Stimulated activated naive B cell treated with anti-CD40 and anti-IgM and Interleukin-4, amounts not matched to agents 10 μg/mL and 1 μg/mL and 100 μg/mL, for 72 hours (primary cell): ENCODE measurements at regions not wholly inside any gene's neighbourhood (a gene's known extent, or its start where the extent isn't known, plus 50 kb on each side); places are given as distances from the start of the nearest gene placed in this dataset.
A peak's percentile ranks its signal among the peaks of the same experiment; 100 is the strongest.

Experiments used
- ATAC-seq, 2 donors: fragments of 150-1000 bp; cut with Tn5 transposase; replicated peaks; 2 replicates each; pipeline ENCODE4 v1.10.0; 2021; ENCODE audit warnings: moderate library complexity in 1 of 2
- DNase-seq: peaks from one replicate; pipeline ENCODE4 v3.0.0; 2021
- H3K27ac Mint-ChIP-seq: one replicate; pipeline ENCODE4 v1.8.0; 2022; ENCODE audit warnings: mild to moderate bottlenecking, mixed read lengths
- H3K27me3 Mint-ChIP-seq, 2 donors: one replicate each; pipeline ENCODE4 v1.8.0; 2022; ENCODE audit warnings: mixed read lengths in 2 of 2
- H3K36me3 Mint-ChIP-seq, 2 donors: one replicate each; pipeline ENCODE4 v1.8.0; 2022; ENCODE audit warnings: mixed read lengths in 2 of 2, mild to moderate bottlenecking in 1 of 2
- H3K4me1 Mint-ChIP-seq, 2 donors: one replicate each; pipeline ENCODE4 v1.8.0; 2022; ENCODE audit warnings: mixed read lengths in 2 of 2, mild to moderate bottlenecking in 1 of 2
- H3K4me3 Mint-ChIP-seq, 2 donors: one replicate each; pipeline ENCODE4 v1.8.0; 2022; ENCODE audit warnings: mild to moderate bottlenecking in 2 of 2, mixed read lengths in 2 of 2, moderate library complexity in 1 of 2
- H3K9me3 Mint-ChIP-seq, 2 donors: one replicate each; pipeline ENCODE4 v1.8.0; 2022; ENCODE audit warnings: mixed read lengths in 2 of 2, mild to moderate bottlenecking in 1 of 2

DNA sequence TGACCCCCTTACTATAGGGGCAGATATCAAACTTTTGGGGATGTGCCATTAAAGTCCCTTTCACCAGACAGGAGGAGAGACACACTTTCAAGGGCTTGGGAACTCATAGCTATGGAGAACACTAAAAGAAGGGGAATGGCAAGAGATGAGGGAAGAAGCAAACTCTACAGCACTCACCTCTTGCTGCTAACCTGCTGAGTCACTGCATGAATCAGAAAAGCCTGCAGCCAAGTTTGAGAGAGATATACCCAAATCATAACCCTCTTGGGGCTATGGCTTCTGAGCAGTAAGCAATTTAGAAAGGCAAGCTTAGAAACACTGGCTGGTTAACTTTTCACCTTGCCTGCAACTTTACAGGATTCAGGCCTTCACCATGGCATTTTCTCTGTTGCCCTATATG, 1028.0 kb downstream of the UQCRFS1 start:
- Mint-ChIP-seq H3K4me1 (no peaks in the 10 kb centered on the region), H3K27ac (no peak overlapping the region), H3K36me3 (no peaks in the 10 kb centered on the region), H3K27me3 (no peaks in the 10 kb centered on the region), H3K4me3 (no peak overlapping the region), H3K9me3 (peaks cover 0 to 4% of the 10 kb centered on the region in 2 donors)
- ATAC-seq (no peak), DNase-seq (no peak)

DNA sequence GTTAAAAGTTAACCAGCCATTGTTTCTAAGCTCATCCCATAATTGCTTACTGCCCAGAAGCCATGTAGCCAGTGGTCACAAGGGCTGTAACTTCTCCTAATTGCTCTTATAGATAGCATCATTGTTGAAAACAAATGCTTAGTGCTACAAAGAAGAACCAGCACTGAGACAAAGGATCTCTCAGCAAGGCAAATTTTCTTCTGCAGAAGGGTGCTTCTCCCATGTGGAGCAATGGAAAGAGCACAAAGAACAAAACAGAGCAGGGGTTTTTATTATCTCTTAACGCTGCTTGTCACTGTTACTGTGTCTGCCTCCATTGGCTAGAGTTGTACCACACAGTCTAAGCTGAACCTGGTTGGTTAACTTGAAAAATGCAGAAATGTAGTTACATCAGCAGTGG, 1036.8 kb downstream of the UQCRFS1 start:
- ATAC-seq, result no peak
- peaks cover 16 to 36% of the 10 kb centered on the region in 2 donors for H3K9me3 Mint-ChIP-seq
- H3K36me3 Mint-ChIP-seq, result no peaks in the 10 kb centered on the region
- H3K27ac Mint-ChIP-seq, result no peak overlapping the region
- no peak for DNase-seq
- H3K27me3 Mint-ChIP-seq, result no peaks in the 10 kb centered on the region
- no peak overlapping the region for H3K4me3 Mint-ChIP-seq
- H3K4me1 Mint-ChIP-seq, result no peaks in the 10 kb centered on the region

DNA sequence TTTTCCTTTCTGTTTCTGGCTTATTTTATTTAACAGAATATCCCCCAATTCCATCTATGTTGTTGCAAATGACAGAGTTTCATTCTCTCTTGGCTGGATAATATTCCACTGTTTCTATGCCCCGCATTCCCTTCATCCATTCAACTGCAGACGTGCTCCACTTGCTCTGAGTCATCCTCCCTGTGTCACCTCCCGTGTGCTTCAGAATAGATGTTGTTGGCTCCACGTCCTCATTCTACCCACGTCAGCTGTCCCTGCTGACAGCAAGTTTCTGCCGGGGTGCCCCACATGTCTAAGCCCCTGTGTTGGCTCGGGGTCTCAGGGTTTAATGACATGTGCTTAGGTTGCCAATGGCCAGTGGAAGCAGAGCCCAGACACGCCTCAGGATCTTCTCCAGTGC, 1041.0 kb downstream of the UQCRFS1 start:
- no peaks in the 10 kb centered on the region for H3K4me1 Mint-ChIP-seq
- DNase-seq (no peak), ATAC-seq (no peak)
- peaks cover 11 to 21% of the 10 kb centered on the region in 2 donors for H3K9me3 Mint-ChIP-seq
- H3K27me3 Mint-ChIP-seq, result no peaks in the 10 kb centered on the region
- H3K36me3 Mint-ChIP-seq, result no peaks in the 10 kb centered on the region
- no peak overlapping the region for H3K4me3 Mint-ChIP-seq
- no peak overlapping the region for H3K27ac Mint-ChIP-seq

DNA sequence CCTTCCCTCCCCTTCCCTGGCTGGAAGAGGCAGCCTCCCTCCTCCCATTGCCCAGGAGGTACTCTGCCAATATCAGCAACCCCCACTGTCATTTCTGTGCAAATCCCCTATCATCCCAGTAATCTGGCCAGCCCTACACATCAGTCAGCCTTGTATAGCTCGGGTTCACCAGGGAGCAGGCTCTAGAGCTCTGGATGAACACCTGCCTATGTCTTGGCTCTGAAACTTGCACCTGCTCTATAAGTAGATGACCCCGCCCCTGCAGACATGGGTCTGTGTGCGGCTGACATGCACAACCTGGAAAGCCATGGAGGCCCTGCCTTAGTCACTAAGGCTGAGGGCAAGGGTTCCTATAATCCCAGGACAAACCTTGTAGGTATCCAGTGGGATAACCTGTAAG, 1042.9 kb downstream of the UQCRFS1 start:
- no peak overlapping the region for H3K27ac Mint-ChIP-seq
- ATAC-seq (no peak), DNase-seq (no peak)
- H3K4me1 Mint-ChIP-seq, result no peaks in the 10 kb centered on the region
- H3K27me3 Mint-ChIP-seq, result no peaks in the 10 kb centered on the region
- H3K36me3 Mint-ChIP-seq, result no peaks in the 10 kb centered on the region
- H3K9me3 Mint-ChIP-seq, result peaks cover 8 to 20% of the 10 kb centered on the region in 2 donors
- no peak overlapping the region for H3K4me3 Mint-ChIP-seq

DNA sequence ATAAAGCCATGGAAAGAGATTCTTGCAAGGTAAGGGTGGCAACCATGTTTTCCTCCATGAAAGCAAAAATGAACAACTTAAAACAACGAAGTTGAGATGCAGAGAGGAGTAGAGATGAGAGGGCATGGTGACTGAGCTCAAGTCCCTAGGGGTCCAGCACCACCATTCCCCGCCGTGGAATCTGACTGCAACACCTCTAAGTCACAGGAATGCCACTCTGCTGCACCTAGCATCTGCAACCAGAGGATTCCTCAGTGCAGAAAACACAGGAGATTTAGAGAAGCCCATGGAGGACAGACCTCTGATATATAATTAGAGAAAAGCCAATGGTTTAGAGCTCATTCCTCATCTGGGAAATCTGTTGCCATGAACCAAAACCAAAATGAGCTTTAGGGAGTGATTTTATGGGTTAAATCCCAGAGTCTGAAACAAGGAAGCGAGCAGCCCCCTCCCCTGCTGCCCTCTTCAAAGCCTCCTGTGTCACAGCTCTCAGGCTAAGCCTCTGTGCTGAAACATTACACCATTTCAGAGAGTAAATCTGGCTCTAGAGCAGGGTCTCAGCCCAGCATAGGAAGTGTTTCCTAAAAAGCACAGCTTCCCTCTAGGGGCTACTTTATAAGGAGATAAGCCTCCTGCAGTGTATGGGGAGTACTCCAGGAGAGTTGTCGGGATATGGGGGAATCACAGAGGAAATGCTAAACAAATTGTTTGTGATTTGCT, 1043.6 kb downstream of the UQCRFS1 start:
- H3K4me3 Mint-ChIP-seq, result no peak overlapping the region
- DNase-seq (no peak), ATAC-seq (no peak)

DNA sequence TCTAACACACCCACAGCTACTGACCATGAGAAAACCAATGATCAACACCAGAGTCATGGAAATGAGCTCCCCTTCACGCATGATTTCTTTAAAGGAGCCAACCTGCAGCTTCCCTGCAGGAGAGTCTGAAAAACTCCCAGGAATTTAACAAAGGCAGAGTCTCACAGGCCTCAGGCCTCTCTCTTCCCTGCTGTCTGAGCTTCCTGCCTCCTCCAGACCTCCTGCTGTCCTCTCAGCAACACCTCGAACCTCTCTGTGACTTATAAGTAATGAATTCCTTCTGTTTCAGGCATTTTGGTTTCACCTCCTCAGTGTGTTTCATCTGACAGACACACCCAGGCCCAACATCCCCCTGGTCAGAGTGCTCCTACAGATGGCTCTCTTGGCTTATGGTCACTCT, 1044.4 kb downstream of the UQCRFS1 start:
- ATAC-seq (no peak), DNase-seq (no peak)
- no peaks in the 10 kb centered on the region for H3K4me1 Mint-ChIP-seq
- H3K9me3 Mint-ChIP-seq, result peaks cover 8 to 20% of the 10 kb centered on the region in 2 donors
- H3K27me3 Mint-ChIP-seq, result no peaks in the 10 kb centered on the region
- H3K27ac Mint-ChIP-seq, result no peak overlapping the region
- no peak overlapping the region for H3K4me3 Mint-ChIP-seq
- H3K36me3 Mint-ChIP-seq, result no peaks in the 10 kb centered on the region

More for the DNA sequence above, 1043.6 kb downstream of the UQCRFS1 start:
- Mint-ChIP-seq H3K4me1 (no peaks in the 10 kb centered on the region), H3K27me3 (no peaks in the 10 kb centered on the region), H3K36me3 (no peaks in the 10 kb centered on the region), H3K27ac (no peak overlapping the region), H3K9me3 (peaks cover 8 to 20% of the 10 kb centered on the region in 2 donors)

DNA sequence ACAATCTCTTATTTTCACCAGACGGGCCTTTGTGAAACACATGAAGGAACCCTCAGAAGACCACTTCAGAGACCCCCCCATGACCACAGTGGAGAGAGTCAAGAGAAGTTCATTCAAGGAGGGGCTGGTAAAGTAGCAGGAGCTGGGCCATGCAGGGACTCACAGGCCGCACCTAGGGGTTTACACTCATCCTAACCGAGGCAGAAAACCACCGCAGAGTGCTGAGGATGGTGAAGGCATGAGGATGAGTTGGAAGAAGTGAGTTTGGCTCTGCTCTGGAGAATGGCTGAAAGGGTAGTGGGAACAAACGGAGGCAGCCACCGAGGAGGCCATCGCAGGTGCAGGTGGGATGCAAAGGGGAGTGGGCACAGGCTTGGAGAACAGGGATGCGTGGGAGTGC, 1046.9 kb downstream of the UQCRFS1 start:
- ATAC-seq (no peak), DNase-seq (no peak)
- no peak overlapping the region for H3K4me3 Mint-ChIP-seq
- no peak overlapping the region for H3K27ac Mint-ChIP-seq
- no peaks in the 10 kb centered on the region for H3K36me3 Mint-ChIP-seq
- H3K9me3 Mint-ChIP-seq, result peaks cover 4 to 9% of the 10 kb centered on the region in 2 donors
- no peaks in the 10 kb centered on the region for H3K27me3 Mint-ChIP-seq
- H3K4me1 Mint-ChIP-seq, result no peaks in the 10 kb centered on the region

DNA sequence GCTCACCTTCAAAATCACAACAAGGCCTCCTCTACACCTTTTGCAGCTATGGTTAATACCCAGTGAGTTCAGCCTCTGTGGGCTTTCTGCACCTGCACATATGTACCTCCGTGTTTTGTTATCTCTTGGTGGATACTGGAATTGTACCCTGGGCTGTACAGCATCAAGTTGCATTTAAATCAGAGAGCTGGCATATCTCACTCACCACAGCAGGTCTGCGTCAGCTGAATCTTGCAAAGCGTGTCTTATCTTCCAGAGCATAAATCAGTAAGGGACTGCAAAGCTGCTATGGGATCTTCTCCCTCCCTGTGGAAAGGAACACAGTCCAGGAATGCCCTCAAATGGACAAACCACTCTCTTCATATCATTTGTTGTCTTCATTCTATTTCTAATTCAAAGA, 1048.7 kb downstream of the UQCRFS1 start:
- Mint-ChIP-seq H3K4me1 (no peaks in the 10 kb centered on the region), H3K9me3 (peaks cover 6 to 12% of the 10 kb centered on the region in 2 donors), H3K27ac (no peak overlapping the region), H3K4me3 (no peak overlapping the region), H3K36me3 (no peaks in the 10 kb centered on the region), H3K27me3 (no peaks in the 10 kb centered on the region)
- ATAC-seq, result no peak
- no peak for DNase-seq

DNA sequence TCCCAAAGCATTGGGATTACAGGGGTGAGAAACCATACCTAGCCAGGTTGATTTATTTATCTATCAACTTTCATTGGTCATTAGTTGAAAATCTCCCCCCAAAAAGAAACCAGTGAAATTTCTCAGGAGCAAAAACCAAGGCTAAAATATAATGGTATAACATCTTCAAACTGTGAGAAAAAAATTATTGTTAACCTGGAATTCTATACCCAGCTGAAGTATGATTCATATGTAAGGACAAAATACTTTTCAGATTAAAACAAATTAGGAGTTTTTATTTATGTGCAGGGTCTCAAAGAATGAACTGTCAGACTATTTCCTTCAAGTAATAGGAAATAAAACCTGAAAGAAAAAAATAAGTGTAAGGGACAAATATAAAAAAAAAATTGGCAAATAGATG, 1053.9 kb downstream of the UQCRFS1 start:
- ATAC-seq (no peak), DNase-seq (no peak)
- H3K27me3 Mint-ChIP-seq, result no peaks in the 10 kb centered on the region
- peaks cover 13 to 15% of the 10 kb centered on the region in 2 donors for H3K9me3 Mint-ChIP-seq
- H3K4me3 Mint-ChIP-seq, result no peak overlapping the region
- no peaks in the 10 kb centered on the region for H3K4me1 Mint-ChIP-seq
- H3K27ac Mint-ChIP-seq, result no peak overlapping the region
- no peaks in the 10 kb centered on the region for H3K36me3 Mint-ChIP-seq

DNA sequence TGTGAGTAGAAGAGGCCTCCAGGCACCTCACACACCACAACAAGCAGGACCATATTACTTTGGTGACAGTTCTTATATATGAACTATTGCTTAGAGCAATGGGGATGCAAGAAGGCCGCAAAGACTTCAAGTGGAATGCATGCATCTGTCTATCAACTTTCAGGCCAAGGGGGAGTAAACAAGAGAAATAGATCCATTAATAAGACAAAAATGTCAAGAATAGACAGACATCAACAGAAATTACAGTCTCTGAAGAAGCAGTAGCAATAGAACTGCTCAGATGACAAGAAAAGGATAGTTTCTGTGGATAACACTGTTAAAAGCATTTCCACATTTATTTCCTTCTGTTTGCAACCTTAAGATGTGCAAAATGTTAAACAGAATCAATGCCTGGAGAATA, 1057.7 kb downstream of the UQCRFS1 start:
- no peak overlapping the region for H3K4me3 Mint-ChIP-seq
- DNase-seq (no peak), ATAC-seq (no peak)
- H3K4me1 Mint-ChIP-seq, result no peaks in the 10 kb centered on the region
- H3K27me3 Mint-ChIP-seq, result no peaks in the 10 kb centered on the region
- H3K36me3 Mint-ChIP-seq, result no peaks in the 10 kb centered on the region
- peaks cover 11 to 13% of the 10 kb centered on the region in 2 donors for H3K9me3 Mint-ChIP-seq
- no peak overlapping the region for H3K27ac Mint-ChIP-seq

DNA sequence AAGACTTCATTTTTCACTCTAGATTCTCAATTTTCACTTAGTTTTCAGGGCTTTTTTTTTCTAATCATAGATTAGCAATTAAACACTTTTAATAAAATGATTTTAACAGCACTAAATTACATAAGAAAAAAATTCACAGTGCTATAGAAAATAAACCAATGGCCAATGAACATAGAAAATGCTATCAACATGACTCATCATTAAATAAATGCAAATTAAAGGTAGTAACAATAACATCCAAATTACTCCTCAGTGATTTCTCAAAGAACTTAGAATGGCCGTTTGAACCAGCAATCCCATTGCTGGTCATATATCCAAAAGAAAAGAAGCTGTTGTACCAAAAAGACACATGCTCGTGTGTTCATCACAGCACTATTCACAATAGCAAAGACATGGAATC, 1058.9 kb downstream of the UQCRFS1 start:
- H3K9me3 Mint-ChIP-seq, result peaks cover 7 to 9% of the 10 kb centered on the region in 2 donors
- H3K4me3 Mint-ChIP-seq, result no peak overlapping the region
- H3K27ac Mint-ChIP-seq, result no peak overlapping the region
- DNase-seq (no peak), ATAC-seq (no peak)
- H3K27me3 Mint-ChIP-seq, result no peaks in the 10 kb centered on the region
- H3K4me1 Mint-ChIP-seq, result peaks cover 0 to 5% of the 10 kb centered on the region in 2 donors
- no peaks in the 10 kb centered on the region for H3K36me3 Mint-ChIP-seq

DNA sequence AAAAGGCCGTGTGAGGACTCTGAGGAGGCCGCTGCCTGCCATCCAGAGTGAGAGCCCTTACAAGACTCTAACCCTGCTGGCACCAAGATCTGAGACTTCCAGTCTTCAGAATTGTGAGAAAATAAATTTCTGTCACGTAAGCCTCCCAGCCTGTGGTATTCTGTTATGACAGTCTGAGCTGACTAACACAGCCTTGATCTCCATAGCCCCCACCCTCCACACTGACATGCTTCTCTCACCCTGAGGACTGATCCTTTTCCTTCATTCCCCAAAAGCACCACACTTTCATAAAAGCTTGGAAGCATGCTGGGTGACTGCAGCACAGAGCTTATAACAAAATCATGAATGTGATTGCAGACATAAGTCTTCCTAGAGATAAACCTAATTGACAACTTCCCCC, 1059.8 kb downstream of the UQCRFS1 start:
- Mint-ChIP-seq H3K4me3 (no peak overlapping the region), H3K27ac (no peak overlapping the region), H3K27me3 (no peaks in the 10 kb centered on the region), H3K9me3 (peaks cover 2 to 6% of the 10 kb centered on the region in 2 donors), H3K36me3 (no peaks in the 10 kb centered on the region), H3K4me1 (peaks cover 2 to 13% of the 10 kb centered on the region in 2 donors)
- DNase-seq (no peak), ATAC-seq (no peak)

DNA sequence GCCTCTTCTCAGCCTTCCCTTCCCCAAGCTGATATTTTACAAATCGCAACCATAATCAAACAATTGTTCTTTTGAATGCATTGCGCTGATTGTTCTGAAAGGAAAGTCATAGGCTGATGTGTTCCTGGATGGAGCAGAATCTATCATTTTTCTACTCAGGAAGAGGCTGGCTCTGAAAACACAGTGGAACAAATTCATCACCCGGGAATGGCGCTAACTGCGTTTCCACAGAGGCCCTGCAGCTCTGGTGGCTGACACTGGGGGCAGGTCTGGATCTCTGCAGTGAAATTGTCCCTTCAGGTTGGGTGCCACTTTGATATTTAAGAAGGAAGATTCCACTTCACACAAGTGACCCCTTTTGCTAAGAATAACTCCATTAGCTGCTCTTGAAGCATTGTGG, 1060.8 kb downstream of the UQCRFS1 start:
- Mint-ChIP-seq H3K36me3 (no peaks in the 10 kb centered on the region), H3K27ac (no peak overlapping the region), H3K4me1 (peaks cover 2 to 13% of the 10 kb centered on the region in 2 donors), H3K27me3 (no peaks in the 10 kb centered on the region), H3K4me3 (no peak overlapping the region), H3K9me3 (peaks cover 0 to 4% of the 10 kb centered on the region in 2 donors)
- no peak for ATAC-seq
- no peak for DNase-seq

DNA sequence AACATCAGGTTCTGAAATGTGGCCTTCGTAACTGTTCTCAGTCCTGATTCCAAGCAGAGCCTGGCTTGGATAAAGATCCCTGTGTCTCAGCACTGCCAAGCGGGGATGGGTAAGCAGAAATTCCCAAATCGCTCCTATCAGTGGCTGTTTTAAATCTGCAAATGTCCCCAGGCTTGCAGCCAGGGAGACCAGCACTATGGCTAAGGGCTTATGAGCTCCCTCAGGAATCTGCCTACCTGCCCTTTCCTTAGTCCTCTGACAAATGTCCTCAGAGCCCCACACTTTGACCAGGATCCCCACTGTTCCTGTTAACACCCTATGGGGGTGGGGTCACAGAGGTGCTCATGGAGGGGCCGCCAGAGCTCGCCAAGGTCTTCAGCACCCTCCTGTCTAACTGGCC, 1062.8 kb downstream of the UQCRFS1 start:
- H3K27me3 Mint-ChIP-seq, result no peaks in the 10 kb centered on the region
- H3K9me3 Mint-ChIP-seq, result no peaks in the 10 kb centered on the region
- ATAC-seq (no peak), DNase-seq (no peak)
- no peak overlapping the region for H3K4me3 Mint-ChIP-seq
- peaks cover 2 to 13% of the 10 kb centered on the region in 2 donors for H3K4me1 Mint-ChIP-seq
- H3K27ac Mint-ChIP-seq, result no peak overlapping the region
- H3K36me3 Mint-ChIP-seq, result no peaks in the 10 kb centered on the region

DNA sequence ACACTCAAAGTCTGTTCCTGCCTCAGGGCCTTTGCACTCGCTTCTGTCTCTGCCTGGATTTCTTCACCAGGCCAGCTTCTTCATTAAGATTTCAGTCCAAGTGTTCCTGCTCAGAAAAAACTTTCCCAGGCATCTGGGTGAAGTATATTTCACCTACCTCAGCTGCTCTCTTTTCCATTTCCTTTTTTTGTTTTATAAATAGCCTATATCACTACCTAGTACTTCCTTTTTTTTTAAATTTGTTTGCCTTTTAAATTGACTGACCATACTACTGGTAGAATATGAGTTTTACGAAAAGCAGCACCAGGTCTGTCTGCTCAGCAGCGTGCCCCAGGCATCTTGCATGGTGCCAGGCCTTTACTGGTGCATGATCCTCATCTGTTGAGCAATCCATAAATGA, 1064.4 kb downstream of the UQCRFS1 start:
- no peaks in the 10 kb centered on the region for H3K27me3 Mint-ChIP-seq
- peaks cover 2 to 13% of the 10 kb centered on the region in 2 donors for H3K4me1 Mint-ChIP-seq
- H3K9me3 Mint-ChIP-seq, result no peaks in the 10 kb centered on the region
- no peak for DNase-seq
- peak in 1 of 2 donors; percentile 29 for ATAC-seq
- H3K27ac Mint-ChIP-seq, result no peak overlapping the region
- no peaks in the 10 kb centered on the region for H3K36me3 Mint-ChIP-seq
- no peak overlapping the region for H3K4me3 Mint-ChIP-seq
